ENCODE measurements at regions not wholly inside any gene's neighbourhood (a gene's known extent, or its start where the extent isn't known, plus 50 kb on each side); places are given as distances from the start of the nearest gene placed in this dataset.

DNA sequence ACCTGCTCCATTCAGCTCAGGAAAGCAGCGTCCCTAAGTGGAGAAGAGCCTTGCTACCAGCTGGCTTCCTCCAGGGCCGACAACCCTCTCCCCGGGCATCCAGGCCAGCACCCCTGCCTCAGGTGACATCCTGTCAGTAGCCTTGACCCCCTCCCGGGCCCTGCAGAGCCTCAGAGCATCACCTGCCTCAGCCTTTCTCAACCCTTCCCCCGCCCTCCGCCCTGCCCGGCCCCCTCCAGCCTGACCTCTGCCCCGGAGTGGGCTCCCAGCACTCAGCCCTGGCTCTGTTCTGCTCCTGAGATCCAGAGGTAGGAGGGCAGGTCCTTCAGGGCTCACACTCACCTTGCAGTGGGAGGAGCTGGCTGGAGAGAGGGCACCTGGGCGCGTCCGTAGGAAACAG lies 73.8 kb upstream of the METRNL start:
- ATAC-seq (peak in 1 of 8 donors; percentile 29), DNase-seq (no peak)
- Histone ChIP-seq H3K9me3 (no peaks in the 10 kb centered on the region), H3K4me1 (peaks cover 0 to 15% (median 0%) of the 10 kb centered on the region in 9 donors), H3K27ac (no peak overlapping the region), H3K27me3 (no peaks in the 10 kb centered on the region), H3K4me3 (no peak overlapping the region), H3K36me3 (peaks cover 0 to 26% (median 0%) of the 10 kb centered on the region in 9 donors)
- no peak for TF ChIP-seq CTCF (IDR thresholded peaks at IDR 0.05)
- WGBS, 2 donors = 96 to 97% methylated on average over 11 of the region's 11 CpGs
- intact Hi-C loops (cut with DNase I) = no loop called here

DNA sequence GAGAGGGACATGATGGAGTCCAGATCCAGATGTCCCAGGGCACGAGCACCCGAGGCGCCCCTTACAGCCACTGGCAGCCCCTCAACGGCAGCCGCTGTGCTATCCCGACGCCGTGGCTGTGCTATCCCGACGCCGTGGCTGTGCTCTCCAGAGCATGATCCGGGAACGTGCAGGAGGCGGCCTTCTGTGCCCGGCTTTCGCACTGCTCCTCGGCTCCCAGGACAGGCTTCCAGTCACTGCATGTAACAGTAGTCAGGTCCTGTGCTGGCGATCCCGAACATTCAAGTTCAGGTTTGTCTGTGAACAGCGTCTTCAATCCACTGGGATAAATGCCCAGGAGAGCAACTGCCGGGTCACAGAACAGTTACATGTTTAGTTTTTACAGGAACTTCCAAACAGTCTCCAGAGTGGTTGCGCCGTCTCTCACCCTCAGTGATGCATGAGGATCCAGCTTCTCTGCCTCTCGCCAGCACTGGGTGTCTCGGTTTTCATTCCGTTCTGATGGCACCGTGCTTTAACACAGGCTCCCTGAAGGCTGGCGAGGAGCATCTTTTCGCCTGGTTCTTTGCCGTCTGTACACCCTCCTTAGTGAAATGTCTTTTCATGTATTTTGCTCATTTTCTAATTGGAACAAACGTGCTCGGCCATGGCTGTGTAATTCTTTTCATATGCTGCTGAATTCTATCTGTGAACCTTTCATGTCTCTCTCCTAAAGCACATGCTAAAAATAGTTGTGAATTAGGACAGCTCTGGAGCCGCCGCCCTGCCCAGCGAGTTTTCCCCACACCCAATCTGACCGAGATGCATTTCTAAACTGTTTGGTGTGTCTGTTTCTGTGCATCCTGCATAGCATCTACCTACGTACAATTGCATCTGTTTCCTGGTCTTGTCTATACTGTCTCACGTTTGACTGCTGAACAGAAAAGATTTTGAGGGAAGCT lies 72.6 kb upstream of the METRNL start:
- intact Hi-C loops (cut with DNase I) = no loop called here

GRCh38 chr17:83007504-83008185 lies 71.8 kb upstream of the METRNL start:
- intact Hi-C loops (cut with DNase I) = no loop called here
- 90% methylated on average over 33 of the region's 33 CpGs for WGBS, 2 donors
- H3K9me3 ChIP-seq = no peaks in the 10 kb centered on the region
- H3K27me3 ChIP-seq = no peaks in the 10 kb centered on the region
- H3K36me3 ChIP-seq = peaks cover 0 to 20% (median 0%) of the 10 kb centered on the region in 9 donors
- no peak for TF ChIP-seq CTCF (IDR thresholded peaks at IDR 0.05)
- H3K27ac ChIP-seq = no peak overlapping the region
- H3K4me1 ChIP-seq = peaks cover 0 to 15% (median 0%) of the 10 kb centered on the region in 9 donors
- peak in 2 of 8 donors; percentile 13 to 57 for ATAC-seq
- no peak overlapping the region for H3K4me3 ChIP-seq
- DNase-seq = no peak

More for the DNA sequence above, 72.6 kb upstream of the METRNL start:
- Histone ChIP-seq H3K36me3 (peaks cover 0 to 20% (median 0%) of the 10 kb centered on the region in 9 donors), H3K27me3 (no peaks in the 10 kb centered on the region), H3K4me3 (peak overlapping the region in 6 of 10 donors; percentile 0 to 23 (median 8)), H3K9me3 (no peaks in the 10 kb centered on the region), H3K27ac (no peak overlapping the region), H3K4me1 (peaks cover 0 to 15% (median 0%) of the 10 kb centered on the region in 9 donors)
- DNase-seq = no peak
- WGBS, 2 donors = 66 to 74% methylated on average over 38 of the region's 38 CpGs
- ATAC-seq = peak; percentile 30 to 77 (median 54)
- no peak for TF ChIP-seq CTCF (IDR thresholded peaks at IDR 0.05)

- 91 to 94% methylated on average over 9 of the region's 9 CpGs for WGBS, 2 donors
- TF ChIP-seq CTCF (IDR thresholded peaks at IDR 0.05) = no peak
- peaks cover 0 to 15% (median 0%) of the 10 kb centered on the region in 9 donors for H3K4me1 ChIP-seq
- H3K27me3 ChIP-seq = no peaks in the 10 kb centered on the region
- intact Hi-C loops (cut with DNase I) = no loop called here
- H3K9me3 ChIP-seq = no peaks in the 10 kb centered on the region
- DNase-seq (no peak), ATAC-seq (no peak)
- H3K4me3 ChIP-seq = no peak overlapping the region
- H3K27ac ChIP-seq = no peak overlapping the region
- H3K36me3 ChIP-seq = peaks cover 0 to 20% (median 0%) of the 10 kb centered on the region in 9 donors
These were observed 71.3 kb upstream of the METRNL start for GRCh38 chr17:83008186-83008510.
